SU-DHL-6 (cell line): ENCODE measurements at regions not wholly inside any gene's neighbourhood (a gene's known extent, or its start where the extent isn't known, plus 50 kb on each side); places are given as distances from the start of the nearest gene placed in this dataset.

Experiments
- EZH2phosphoT487 ChIP-seq: fragments of 200-600 bp; sonication (generic), shearing (Covaris generic); conservative IDR thresholded peaks from 2 replicates; pipeline ENCODE4 v1.6.1; 2018; ENCODE audit warnings: mild to moderate bottlenecking, antibody characterized with exemption, low read length, moderate library complexity, mixed read lengths
- TF ChIP-seq, protein P1 (sequence below): fragments of 200-600 bp; sonication (generic); IDR thresholded peaks from one replicate; pipeline ENCODE4 v1.5.1; 2017; ENCODE audit warnings: antibody characterized with exemption, mild to moderate bottlenecking, low read length, moderate library complexity; ENCODE audit not compliant: insufficient read depth, poor library complexity, severe bottlenecking

DNA sequence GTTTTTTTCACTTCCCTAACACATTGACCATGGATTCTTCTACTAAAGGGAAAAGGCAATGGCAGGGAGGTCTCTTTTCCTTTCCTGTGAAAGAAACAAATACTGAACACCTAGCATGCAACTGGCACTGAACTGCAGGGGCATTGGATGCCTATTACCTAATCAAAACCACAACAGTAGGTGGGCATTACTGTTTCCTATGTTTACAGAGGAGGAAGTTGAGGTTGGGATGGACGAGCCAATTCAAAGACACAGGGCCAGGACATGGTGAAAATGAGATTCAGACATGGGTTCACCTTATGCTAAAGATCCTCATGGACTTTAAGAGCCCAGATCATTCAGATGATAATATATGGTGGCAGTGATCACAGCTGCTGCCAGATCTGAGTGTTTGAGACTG is 407.0 kb downstream of the MIAT start:
- TF ChIP-seq, protein P1, sequence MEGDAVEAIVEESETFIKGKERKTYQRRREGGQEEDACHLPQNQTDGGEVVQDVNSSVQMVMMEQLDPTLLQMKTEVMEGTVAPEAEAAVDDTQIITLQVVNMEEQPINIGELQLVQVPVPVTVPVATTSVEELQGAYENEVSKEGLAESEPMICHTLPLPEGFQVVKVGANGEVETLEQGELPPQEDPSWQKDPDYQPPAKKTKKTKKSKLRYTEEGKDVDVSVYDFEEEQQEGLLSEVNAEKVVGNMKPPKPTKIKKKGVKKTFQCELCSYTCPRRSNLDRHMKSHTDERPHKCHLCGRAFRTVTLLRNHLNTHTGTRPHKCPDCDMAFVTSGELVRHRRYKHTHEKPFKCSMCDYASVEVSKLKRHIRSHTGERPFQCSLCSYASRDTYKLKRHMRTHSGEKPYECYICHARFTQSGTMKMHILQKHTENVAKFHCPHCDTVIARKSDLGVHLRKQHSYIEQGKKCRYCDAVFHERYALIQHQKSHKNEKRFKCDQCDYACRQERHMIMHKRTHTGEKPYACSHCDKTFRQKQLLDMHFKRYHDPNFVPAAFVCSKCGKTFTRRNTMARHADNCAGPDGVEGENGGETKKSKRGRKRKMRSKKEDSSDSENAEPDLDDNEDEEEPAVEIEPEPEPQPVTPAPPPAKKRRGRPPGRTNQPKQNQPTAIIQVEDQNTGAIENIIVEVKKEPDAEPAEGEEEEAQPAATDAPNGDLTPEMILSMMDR: no peak
- TF ChIP-seq EZH2phosphoT487: no peak
